HCT116 (cell line): ENCODE measurements at regions not wholly inside any gene's neighbourhood (a gene's known extent, or its start where the extent isn't known, plus 50 kb on each side); places are given as distances from the start of the nearest gene placed in this dataset.

Source experiments
- ATAC-seq: fragments of 200-7000 bp; cut with Tn5 transposase; 2 replicates; pipeline ENCODE4 v1.9.1; 2020; ENCODE audit warnings: mild to moderate bottlenecking, moderate library complexity
- BruUV-seq: library from RNA; stranded (reverse); fragments of 400-500 nt; replicated peaks from 2 replicates; lab custom pipeline; 2021; lab: Mats Ljungman, UMichigan
- CTCF ChIA-PET: fragments of 300-600 bp; sonication (Branson Sonifier 250); formaldehyde crosslinking; loops from one replicate; lab custom pipeline; 2021; ENCODE audit warnings: antibody characterized with exemption; lab: Charles Lee
- POLR2A ChIA-PET: fragments of 300-600, 350-600 bp; sonication (Branson Sonifier 250); formaldehyde crosslinking; loops from one replicate; lab custom pipeline; 2021; ENCODE audit warnings: antibody characterized with exemption; lab: Charles Lee
- RAD21 ChIA-PET, 2 experiments: fragments of 300-600 bp; sonication (Branson Sonifier 250); formaldehyde crosslinking; loops; one replicate each; lab custom pipeline; 2023; ENCODE audit warnings: low total read pairs in 2 of 2; ENCODE audit not compliant: uncharacterized antibody in 2 of 2, unreplicated experiment in 2 of 2, low non-redundant PET in 1 of 2; lab: Charles Lee
- DNase-seq: peaks from one replicate; pipeline ENCODE4 v3.0.0-alpha.2; 2010; ENCODE audit warnings: low read depth, low spot score
- H2AFZ ChIP-seq: fragments of 200-600 bp; shearing (Covaris generic), sonication (generic); 2 replicates; pipeline ENCODE4 v1.6.1; 2017; ENCODE audit warnings: low read depth, mixed run types, mixed read lengths, antibody characterized with exemption, low read length; ENCODE audit not compliant: poor library complexity, severe bottlenecking
- H3K27ac ChIP-seq: 2 replicates; pipeline ENCODE4 v1.5.1; 2012; ENCODE audit warnings: low read depth, low read length
- H3K27me3 ChIP-seq: fragments of 200-600 bp; sonication (generic); 2 replicates; pipeline ENCODE4 v1.6.1; 2016; ENCODE audit warnings: mixed run types, low read length, mixed read lengths; ENCODE audit not compliant: insufficient read depth
- H3K36me3 ChIP-seq, 2 experiments: fragments of 200-500 bp in 1 of 2; fragments of 200-600 bp in 1 of 2; sonication (Bioruptor generic) in 1 of 2; sonication (generic) in 1 of 2; 2 replicates each; pipeline versions ENCODE4 v1.5.1 to v1.6.1; 2014 to 2016; ENCODE audit warnings: low read length in 2 of 2, inconsistent platforms in 1 of 2, mixed read lengths in 1 of 2, mixed run types in 1 of 2; ENCODE audit not compliant: insufficient read depth in 2 of 2, control insufficient read depth in 1 of 2
- H3K4me1 ChIP-seq, 2 experiments: fragments of 200-600 bp in 1 of 2; sonication (generic) in 1 of 2; 2 replicates each; pipeline versions ENCODE4 v1.5.1 to v1.6.1; 2012 to 2017; ENCODE audit warnings: low read length in 2 of 2, inconsistent platforms in 1 of 2, mild to moderate bottlenecking in 1 of 2, mixed read lengths in 1 of 2, mixed run types in 1 of 2, moderate library complexity in 1 of 2; ENCODE audit not compliant: insufficient read depth in 2 of 2, control insufficient read depth in 1 of 2
- H3K4me2 ChIP-seq: fragments of 200-600 bp; sonication (generic); 2 replicates; pipeline ENCODE4 v1.6.1; 2017; ENCODE audit warnings: mixed run types, low read length, mixed read lengths
- H3K4me3 ChIP-seq, 2 experiments: fragments of 200-600 bp in 1 of 2; sonication (generic) in 1 of 2; replicated peaks in 1 of 2; 2 replicates each; pipeline ENCODE4 v1.5.1; 2011 to 2016; ENCODE audit warnings: low read length in 2 of 2, control low read depth in 1 of 2, low read depth in 1 of 2, mild to moderate bottlenecking in 1 of 2, mixed read lengths in 1 of 2, mixed run types in 1 of 2
- H3K79me2 ChIP-seq: fragments of 200-600 bp; sonication (generic); 2 replicates; pipeline ENCODE4 v1.6.1; 2017; ENCODE audit warnings: mild to moderate bottlenecking, mixed run types, low read length, moderate library complexity, mixed read lengths; ENCODE audit not compliant: insufficient read depth
- H3K9ac ChIP-seq: fragments of 200-600 bp; sonication (generic); 2 replicates; pipeline ENCODE4 v1.6.1; 2016; ENCODE audit warnings: low read length, mixed read lengths
- H3K9me2 ChIP-seq: fragments of 200-600 bp; sonication (generic), shearing (Covaris generic); 2 replicates; pipeline ENCODE4 v1.6.1; 2017; ENCODE audit warnings: mixed run types, mild to moderate bottlenecking, moderate library complexity; ENCODE audit not compliant: insufficient read depth
- H3K9me3 ChIP-seq, 2 experiments: fragments of 200-500 bp in 1 of 2; fragments of 200-600 bp in 1 of 2; sonication (Bioruptor generic) in 1 of 2; sonication (generic) in 1 of 2; 2 replicates each; pipeline ENCODE4 v1.6.1; 2014 to 2017; ENCODE audit warnings: low read length in 2 of 2, mixed read lengths in 2 of 2, inconsistent platforms in 1 of 2, low read depth in 1 of 2, mild to moderate bottlenecking in 1 of 2, mixed run types in 1 of 2, moderate library complexity in 1 of 2; ENCODE audit not compliant: control insufficient read depth in 1 of 2, insufficient read depth in 1 of 2
- H4K20me1 ChIP-seq: fragments of 200-600 bp; sonication (generic), shearing (Covaris generic); 2 replicates; pipeline ENCODE4 v1.6.1; 2017; ENCODE audit warnings: mixed run types, mild to moderate bottlenecking, moderate library complexity; ENCODE audit not compliant: insufficient read depth
- CBX3 ChIP-seq: IDR thresholded peaks from 2 replicates; pipeline ENCODE4 v1.6.1; 2012; ENCODE audit warnings: low read depth
- CEBPB ChIP-seq: IDR thresholded peaks from 2 replicates; pipeline ENCODE4 v1.6.1; 2012; ENCODE audit warnings: low read depth
- EGR1 ChIP-seq: IDR thresholded peaks from 2 replicates; pipeline ENCODE4 v1.6.1; 2012; ENCODE audit warnings: low read depth
- ELF1 ChIP-seq: IDR thresholded peaks from 2 replicates; pipeline ENCODE4 v1.6.1; 2012; ENCODE audit warnings: low read depth, borderline replicate concordance
- EZH2 ChIP-seq: fragments of 200-600 bp; sonication (generic); IDR thresholded peaks from 2 replicates; pipeline ENCODE4 v1.6.1; 2017; ENCODE audit warnings: antibody characterized with exemption, mixed run types
- MAX ChIP-seq: IDR thresholded peaks from 2 replicates; pipeline ENCODE4 v1.6.1; 2012
- POLR2A ChIP-seq: IDR thresholded peaks from 2 replicates; pipeline ENCODE4 v1.7.0; 2011; ENCODE audit warnings: borderline replicate concordance; ENCODE audit not compliant: insufficient read depth, insufficient read length; ENCODE audit errors: extremely low read depth
- RAD21 ChIP-seq: IDR thresholded peaks from 2 replicates; pipeline ENCODE4 v1.6.1; 2012; ENCODE audit warnings: low read depth, mild to moderate bottlenecking
- REST ChIP-seq: IDR thresholded peaks from 2 replicates; pipeline ENCODE4 v1.6.1; 2012; ENCODE audit warnings: low read depth
- SIN3A ChIP-seq: IDR thresholded peaks from 2 replicates; pipeline ENCODE4 v1.6.1; 2012; ENCODE audit warnings: low read depth
- ZBTB33 ChIP-seq: IDR thresholded peaks from 2 replicates; pipeline ENCODE4 v1.6.1; 2011; ENCODE audit warnings: mild to moderate bottlenecking, low read length, moderate library complexity; ENCODE audit not compliant: insufficient replicate concordance; ENCODE audit errors: extremely low read depth
- ZNF274 ChIP-seq: fragments of 200-500 bp; sonication (Bioruptor generic); IDR thresholded peaks from 2 replicates; pipeline ENCODE4 v1.6.1; 2014; ENCODE audit warnings: mild to moderate bottlenecking, low read depth, low read length, inconsistent platforms
- intact Hi-C: fragments of 100-400 bp; cut with micrococcal nuclease; formaldehyde crosslinking; loops from 2 replicates; pipeline ENCODE4 v1.10.0; 2022

- RAD21 ChIA-PET = interaction anchor here in 1 of 2 experiments (0.5 kb wide), 1 partner anchor 39 kb away, joined by 3 read pairs; no protein-coding TSS in a partner anchor
- no peaks in the 10 kb centered on the region for H4K20me1 ChIP-seq
- H3K4me1 ChIP-seq = peaks cover 2 to 19% of the 10 kb centered on the region in 2 experiments; a peak in 2 of 4 replicates
- H3K27me3 ChIP-seq = peaks cover under 1% of the 10 kb centered on the region; the same call in 1 of the 2 replicates
- CTCF ChIA-PET = interaction anchor here (1.9 to 2.2 kb wide), 7 partner anchors 11 to 214 kb away, joined by 6 to 92 read pairs (median 28); no protein-coding TSS in a partner anchor
- H3K4me2 ChIP-seq = no peak overlapping the region
- H3K36me3 ChIP-seq = no peaks in the 10 kb centered on the region
- no peak overlapping the region for H3K9ac ChIP-seq
- no peak overlapping the region for H2AFZ ChIP-seq
- ATAC-seq (no peak), DNase-seq (no peak)
- POLR2A ChIA-PET = no interaction called here
- TF ChIP-seq SIN3A (no peak), ZNF274 (no peak), POLR2A (no peak), ZBTB33 (no peak), CBX3 (no peak), CEBPB (no peak), REST (no peak), MAX (no peak), EGR1 (no peak), EZH2 (no peak), ELF1 (no peak), RAD21 (no peak)
- H3K4me3 ChIP-seq = no peak overlapping the region
- BruUV-seq = no TSS peak
- intact Hi-C loops = no loop called here
- no peaks in the 10 kb centered on the region for H3K9me3 ChIP-seq
- no peaks in the 10 kb centered on the region for H3K79me2 ChIP-seq
- H3K9me2 ChIP-seq = no peaks in the 10 kb centered on the region
- no peak overlapping the region for H3K27ac ChIP-seq
Measured at GRCh38 chr10:117441361-117441760, 66.1 kb upstream of the PDZD8 start.
